Retinal pigment epithelial cell (primary cell): ENCODE measurements at regions not wholly inside any gene's neighbourhood (a gene's known extent, or its start where the extent isn't known, plus 50 kb on each side); places are given as distances from the start of the nearest gene placed in this dataset.
A peak's percentile ranks its signal among the peaks of the same experiment; 100 is the strongest.

Experiments used
- DNase-seq: peaks from one replicate; pipeline ENCODE4 v3.0.0-alpha.2; 2010; ENCODE audit warnings: low read depth
- H3K4me3 ChIP-seq: 2 replicates; pipeline ENCODE4 v1.5.1; 2011; ENCODE audit warnings: mild to moderate bottlenecking, low read length, control low read depth, moderate library complexity
- TF ChIP-seq, protein P1 (sequence below): conservative IDR thresholded peaks from 2 replicates; pipeline ENCODE4 v1.5.1; 2011; ENCODE audit warnings: low read depth, low read length, control low read depth, inconsistent platforms

DNA sequence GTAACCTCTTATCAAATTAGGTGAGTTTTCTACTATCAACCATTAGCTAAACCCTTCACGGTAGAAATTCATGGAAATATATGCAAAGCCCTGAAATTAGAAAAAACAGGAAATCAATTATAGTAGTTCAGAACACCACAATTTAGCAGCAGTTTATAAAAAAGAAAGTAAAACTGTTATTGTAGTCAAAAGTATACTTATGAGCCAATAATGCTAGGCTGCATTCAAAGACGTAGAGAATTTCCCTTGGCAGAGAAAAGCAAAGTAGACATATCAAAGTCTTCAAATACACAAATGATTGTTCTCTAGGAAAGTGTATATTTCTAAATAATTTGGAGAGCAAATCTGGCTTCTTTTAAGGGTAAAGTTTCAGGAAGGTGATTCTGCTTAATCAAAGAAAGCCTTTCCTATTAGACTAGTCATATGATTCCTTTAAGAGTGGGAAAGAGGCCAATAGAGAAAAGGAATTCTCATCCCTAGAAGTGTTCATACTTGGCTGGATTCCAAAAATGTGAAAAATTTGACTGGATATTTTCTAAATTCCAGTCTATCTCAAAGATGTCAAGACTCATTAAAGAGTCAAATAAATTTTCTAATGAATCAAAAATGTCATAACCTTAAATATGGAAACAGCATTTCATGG is 185.5 kb downstream of the SMC2 start:
- TF ChIP-seq, protein P1, sequence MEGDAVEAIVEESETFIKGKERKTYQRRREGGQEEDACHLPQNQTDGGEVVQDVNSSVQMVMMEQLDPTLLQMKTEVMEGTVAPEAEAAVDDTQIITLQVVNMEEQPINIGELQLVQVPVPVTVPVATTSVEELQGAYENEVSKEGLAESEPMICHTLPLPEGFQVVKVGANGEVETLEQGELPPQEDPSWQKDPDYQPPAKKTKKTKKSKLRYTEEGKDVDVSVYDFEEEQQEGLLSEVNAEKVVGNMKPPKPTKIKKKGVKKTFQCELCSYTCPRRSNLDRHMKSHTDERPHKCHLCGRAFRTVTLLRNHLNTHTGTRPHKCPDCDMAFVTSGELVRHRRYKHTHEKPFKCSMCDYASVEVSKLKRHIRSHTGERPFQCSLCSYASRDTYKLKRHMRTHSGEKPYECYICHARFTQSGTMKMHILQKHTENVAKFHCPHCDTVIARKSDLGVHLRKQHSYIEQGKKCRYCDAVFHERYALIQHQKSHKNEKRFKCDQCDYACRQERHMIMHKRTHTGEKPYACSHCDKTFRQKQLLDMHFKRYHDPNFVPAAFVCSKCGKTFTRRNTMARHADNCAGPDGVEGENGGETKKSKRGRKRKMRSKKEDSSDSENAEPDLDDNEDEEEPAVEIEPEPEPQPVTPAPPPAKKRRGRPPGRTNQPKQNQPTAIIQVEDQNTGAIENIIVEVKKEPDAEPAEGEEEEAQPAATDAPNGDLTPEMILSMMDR: no peak
- DNase-seq: peak; percentile 87
- no peak overlapping the region for H3K4me3 ChIP-seq

DNA sequence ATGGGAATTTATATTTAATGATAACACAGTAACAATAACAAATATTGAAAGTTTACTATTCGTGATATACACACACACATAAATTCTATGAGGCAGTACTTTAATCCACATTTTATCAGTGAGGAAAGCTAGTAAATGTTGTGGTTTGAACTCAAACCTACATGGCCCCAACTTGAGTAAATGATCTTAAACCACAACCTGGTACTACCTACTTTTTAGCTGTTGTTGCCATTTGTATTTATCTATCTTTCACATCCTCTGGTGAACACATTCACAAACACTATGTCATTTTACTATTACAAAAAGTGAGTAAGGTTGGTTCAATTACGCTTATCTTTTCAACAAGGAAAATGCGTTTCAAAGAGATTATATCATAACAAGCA is 186.1 kb downstream of the SMC2 start:
- TF ChIP-seq, protein P1: no peak
- no peak overlapping the region for H3K4me3 ChIP-seq
- peak; percentile 68 for DNase-seq

DNA sequence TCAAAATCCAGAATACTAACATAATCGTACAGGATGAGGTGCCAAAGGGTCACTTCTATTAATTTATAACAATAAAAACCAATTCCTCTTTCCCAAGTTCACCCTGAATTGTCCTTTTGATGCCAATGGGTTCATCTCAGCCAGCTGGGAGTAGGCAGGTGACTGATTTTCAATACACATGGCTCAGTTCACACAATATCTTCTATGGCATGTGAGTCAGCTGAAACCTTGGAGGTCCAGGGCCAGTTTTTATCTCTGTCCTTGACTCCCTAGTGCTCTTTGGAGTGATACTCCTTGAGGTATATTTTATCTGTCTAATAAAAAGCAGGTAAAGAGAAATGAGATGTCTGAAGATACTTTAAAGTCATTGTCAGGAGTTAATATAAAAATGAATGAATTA is 186.6 kb downstream of the SMC2 start:
- no peak overlapping the region for H3K4me3 ChIP-seq
- TF ChIP-seq, protein P1: no peak
- DNase-seq: no peak

DNA sequence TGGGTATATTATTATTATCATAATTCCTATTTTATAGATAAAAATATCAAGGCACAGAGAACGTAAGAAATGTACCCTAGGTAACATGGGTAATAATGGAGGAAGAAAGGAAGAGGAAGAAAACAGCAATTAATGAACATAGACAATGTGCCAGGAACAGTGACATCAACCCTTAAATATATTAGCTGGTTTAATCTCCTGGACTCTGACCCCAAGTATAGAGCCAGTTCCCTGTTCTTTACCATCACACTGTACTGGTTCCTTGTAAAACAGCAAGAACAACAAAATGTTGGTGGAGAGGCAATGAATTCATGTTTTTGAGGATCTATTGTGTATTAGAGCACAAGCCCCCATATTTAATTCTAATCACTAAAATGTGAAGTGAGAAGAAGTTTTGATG is 192.1 kb downstream of the SMC2 start:
- H3K4me3 ChIP-seq: no peak overlapping the region
- TF ChIP-seq, protein P1: no peak
- no peak for DNase-seq

DNA sequence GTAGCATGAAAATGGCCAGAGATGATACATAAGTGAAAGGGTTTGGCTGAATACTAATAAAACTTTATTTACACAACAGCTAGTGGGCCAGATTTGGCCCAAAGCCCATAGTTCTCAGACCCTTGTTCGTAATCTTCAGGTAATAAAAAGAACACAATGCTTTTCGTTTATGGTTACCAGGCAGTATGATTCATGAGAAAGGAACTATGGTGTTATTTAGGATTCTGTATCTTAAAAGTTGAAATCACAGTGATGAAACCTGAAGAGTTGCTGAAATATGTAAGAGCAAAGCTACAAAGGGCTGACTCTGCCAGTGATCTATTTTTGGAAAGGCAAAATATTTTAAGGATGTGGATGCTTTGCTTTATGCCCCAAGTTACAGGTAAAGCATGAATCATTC is 192.7 kb downstream of the SMC2 start:
- peak; percentile 30 for DNase-seq
- H3K4me3 ChIP-seq: no peak overlapping the region
- TF ChIP-seq, protein P1: no peak

DNA sequence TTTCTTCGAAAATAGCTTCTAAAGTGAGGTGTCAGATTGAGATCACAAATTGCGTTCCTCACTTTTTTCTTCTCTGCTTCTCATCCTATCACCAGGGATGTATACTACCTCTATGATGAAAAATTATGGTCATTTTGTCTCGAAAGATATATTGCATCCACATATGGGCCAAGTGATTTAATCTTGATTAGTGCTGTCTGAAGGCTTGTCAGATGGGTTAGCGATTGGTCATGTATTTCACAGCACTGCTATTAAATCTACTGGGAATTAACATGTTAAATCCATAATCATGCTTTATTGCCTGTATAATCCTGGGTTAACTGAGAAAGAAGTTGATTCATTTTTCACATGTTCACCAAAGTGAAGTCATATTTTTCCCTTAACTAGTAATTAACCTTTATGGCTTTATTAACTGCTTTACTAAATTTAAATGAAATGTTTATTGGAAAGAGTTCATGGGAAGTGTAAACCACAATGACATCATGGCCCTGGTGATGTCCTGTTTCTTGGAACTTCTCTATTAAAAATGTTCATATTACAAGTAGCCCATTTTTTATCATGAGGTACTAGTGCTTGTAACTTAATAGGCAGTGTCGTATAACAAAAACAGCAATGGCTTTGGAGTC is 193.3 kb downstream of the SMC2 start:
- TF ChIP-seq, protein P1: no peak
- no peak overlapping the region for H3K4me3 ChIP-seq
- DNase-seq: peak; percentile 64

DNA sequence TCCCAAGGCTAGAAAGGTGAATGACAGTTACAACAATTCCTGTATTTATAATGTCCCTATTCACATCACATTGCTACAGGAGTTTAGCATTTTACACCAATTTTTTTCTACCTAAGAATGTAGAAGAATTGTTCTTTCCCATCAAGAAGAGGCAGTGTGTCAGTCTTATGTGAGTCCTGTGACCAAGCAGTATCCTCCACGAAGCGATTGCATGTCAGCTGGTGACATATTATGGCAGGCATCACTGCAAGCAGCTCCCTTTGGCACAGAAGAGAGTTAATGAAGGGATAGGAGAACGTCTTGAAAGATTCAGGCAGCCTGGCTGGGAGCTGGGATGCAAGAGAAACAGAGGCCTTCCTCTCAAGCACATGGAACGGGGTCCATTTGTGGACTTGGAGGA is 199.8 kb downstream of the SMC2 start:
- no peak for DNase-seq
- TF ChIP-seq, protein P1: no peak

More for the DNA sequence above, 199.8 kb downstream of the SMC2 start:
- H3K4me3 ChIP-seq: no peak overlapping the region
